HG03025 (cell line): ENCODE measurements at regions not wholly inside any gene's neighbourhood (a gene's known extent, or its start where the extent isn't known, plus 50 kb on each side); places are given as distances from the start of the nearest gene placed in this dataset.
"Not testable (repeated sequence)": the region's sequence is repeated elsewhere in the genome, so short reads cannot be mapped to it uniquely, and the experiment has no call there.

Experiments used
- ATAC-seq: cut with Tn5 transposase; IDR thresholded peaks from one replicate; pipeline ENCODE4 v1.9.1; 2021; ENCODE audit warnings: mild to moderate bottlenecking, moderate library complexity; ENCODE audit not compliant: unreplicated experiment, low FRiP score

GRCh38 chr4:66023061-66023460, 352.8 kb upstream of the EPHA5 start:
- ATAC-seq = no peak

DNA sequence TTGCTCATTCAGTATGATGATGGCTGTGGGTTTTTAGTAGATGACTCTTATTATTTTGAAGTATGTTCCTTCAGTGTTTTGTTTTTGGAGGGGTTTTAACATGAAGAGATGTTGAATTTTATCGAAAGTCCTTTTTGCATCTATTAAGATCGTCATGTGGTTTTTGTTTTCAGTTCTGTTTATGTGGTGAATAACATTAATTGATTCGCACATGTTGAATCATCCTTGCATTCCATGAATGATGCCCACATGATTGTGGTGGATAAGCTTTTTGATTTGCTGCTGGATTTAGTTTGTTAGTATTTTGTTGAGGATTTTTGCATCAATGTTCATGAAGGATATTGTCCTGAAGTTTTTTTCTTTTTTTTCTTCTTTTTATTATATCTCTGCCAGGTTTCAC, 347.4 kb upstream of the EPHA5 start:
- no peak for ATAC-seq

DNA sequence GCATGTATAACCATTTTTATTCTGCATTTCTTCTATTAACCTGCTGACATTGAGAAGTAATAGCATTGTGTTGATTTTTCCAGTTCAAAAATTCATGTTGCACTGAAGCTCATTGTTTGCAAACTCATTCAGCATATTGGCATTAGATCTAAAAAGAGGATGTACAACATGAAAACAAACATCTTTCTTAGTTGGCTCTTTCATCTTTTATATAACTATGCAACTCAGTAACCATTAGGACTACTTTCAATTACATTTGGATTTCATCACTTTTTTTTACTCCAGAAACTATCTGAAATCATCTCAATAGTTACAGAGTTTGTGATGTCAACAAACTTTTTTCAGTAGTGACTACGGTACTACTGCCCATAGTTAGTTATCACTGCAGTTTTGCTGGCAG, 346.0 kb upstream of the EPHA5 start:
- ATAC-seq = no peak

DNA sequence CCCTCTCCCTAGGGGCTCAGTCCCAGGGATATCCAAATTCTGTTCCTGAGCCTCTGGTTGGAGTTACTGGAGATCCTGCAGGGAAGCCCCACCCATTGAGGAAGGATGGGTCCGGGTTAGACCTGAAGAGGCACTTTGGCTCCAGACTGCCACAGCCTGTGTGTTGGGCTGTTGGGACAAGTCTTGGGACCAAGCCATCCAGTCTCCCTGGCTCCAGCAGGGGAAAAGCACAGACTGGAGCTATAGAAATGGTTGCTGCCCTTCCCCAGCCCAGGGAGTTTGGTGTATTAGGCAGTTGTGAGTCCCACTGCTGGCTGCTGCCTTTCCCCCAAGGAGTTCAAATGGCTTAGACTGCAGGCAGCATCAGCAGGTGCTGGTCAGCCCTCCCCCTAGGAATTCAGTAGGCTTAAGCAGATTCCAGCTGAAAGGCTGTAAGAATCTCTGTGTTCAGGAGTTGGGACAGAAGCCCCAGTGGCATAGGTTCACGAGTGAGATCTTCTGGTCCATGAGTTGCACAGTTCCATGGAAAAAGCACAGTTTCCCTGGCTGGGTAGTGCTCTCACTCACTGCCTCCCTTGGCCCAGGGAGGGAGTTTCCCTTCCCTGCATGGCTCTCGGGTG, 344.0 kb upstream of the EPHA5 start:
- no peak for ATAC-seq

GRCh38 chr4:66000510-66001117, 330.3 kb upstream of the EPHA5 start:
- no peak for ATAC-seq

DNA sequence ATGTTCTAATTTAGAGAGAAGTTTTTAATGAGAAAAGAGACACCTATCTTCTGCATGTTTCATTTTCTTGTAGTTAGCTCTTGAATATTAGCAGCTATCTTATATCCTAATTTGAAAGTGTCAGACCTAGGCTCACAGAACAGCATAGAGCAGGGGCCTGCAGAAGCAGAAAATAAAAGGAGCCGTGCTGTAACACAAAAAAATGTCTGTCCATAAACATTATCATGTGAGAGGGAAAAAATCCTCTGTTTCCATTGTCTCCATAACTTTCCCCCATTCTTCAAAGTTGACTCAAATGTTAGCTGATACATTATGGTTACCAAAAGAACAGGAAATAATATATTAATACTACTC, 329.2 kb upstream of the EPHA5 start:
- ATAC-seq = no peak

GRCh38 chr4:65998807-65999517, 328.7 kb upstream of the EPHA5 start:
- not testable (repeated sequence) for ATAC-seq

GRCh38 chr4:65983061-65983460, 312.8 kb upstream of the EPHA5 start:
- ATAC-seq = no peak

GRCh38 chr4:65976287-65976686, 306.0 kb upstream of the EPHA5 start:
- ATAC-seq = no peak

GRCh38 chr4:65973186-65973585, 302.9 kb upstream of the EPHA5 start:
- ATAC-seq = no peak

DNA sequence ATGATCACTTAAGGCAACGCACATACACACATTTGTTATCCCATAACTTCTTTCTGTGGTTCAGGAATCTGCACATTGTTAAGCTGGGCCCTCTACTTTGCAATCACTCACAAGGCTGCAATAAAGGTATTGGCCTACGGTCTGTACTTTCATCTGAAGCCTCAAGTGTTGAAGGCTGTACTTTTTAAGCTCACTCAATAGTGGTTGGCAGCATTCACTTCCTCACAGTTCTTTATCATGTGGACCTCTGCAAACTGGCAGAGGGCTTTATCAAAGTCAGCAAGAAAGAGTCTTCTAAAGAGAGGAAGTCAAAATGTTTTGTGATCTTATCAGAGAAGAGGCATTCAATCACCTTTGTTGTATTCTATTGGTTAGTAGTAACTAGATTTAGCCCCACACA, 301.4 kb upstream of the EPHA5 start:
- no peak for ATAC-seq

DNA sequence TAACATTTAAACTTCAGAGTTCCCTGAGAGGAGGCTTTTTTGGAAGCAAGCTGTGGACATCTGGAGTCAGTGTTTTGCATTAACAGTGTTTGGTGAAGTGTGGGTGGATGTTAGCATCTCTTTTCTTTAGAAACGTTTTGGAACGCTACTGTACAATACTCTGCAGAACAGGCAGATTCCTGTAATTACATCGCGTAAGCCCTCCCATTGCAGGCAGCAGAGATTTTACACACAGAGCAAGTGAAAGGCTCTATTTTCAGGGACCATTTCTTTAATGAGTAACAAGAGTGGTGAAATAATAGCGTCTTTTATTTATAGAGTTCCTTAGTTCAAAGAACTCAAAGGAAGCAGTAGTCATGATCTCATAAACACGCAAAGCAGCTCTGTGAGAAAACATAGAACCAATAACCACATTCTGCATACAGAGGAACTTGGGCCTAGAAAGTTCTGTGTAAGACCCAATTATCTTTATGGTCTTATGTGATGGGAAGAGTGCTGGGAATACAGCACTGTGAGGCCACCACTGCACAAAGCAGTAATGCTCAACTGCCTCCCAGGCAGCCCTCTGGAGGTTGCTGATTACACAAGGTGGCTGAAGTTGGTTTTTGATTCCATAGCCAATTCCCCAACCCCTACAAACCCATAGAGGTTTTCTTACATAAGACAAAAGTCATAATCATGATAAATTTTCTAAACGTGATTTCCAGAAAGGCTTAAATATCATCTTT, 298.7 kb upstream of the EPHA5 start:
- ATAC-seq = no peak

DNA sequence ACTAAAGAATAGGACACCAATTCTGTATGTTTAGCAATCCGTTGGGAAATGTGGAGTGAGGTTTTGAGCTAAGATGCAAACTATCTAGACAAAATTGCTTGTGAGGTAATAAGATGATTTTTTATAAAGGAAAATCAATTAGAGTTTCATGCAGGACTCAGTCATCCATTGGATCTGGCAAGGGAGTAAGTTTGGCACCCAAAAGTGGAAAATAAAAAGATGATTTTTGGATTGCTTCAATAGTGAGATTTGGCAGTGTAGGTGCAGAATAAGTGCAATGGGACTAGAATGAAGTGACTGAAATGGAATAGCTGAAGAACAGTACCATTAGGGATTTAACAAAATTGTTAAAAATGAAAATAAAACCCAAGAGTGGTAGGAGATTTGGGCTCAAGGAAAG, 290.5 kb upstream of the EPHA5 start:
- no peak for ATAC-seq

- no peak for ATAC-seq
Observed at GRCh38 chr4:65954416-65954815, 284.1 kb upstream of the EPHA5 start.

GRCh38 chr4:65951177-65951576, 280.9 kb upstream of the EPHA5 start:
- no peak for ATAC-seq

GRCh38 chr4:65943076-65943475, 272.8 kb upstream of the EPHA5 start:
- ATAC-seq = no peak

DNA sequence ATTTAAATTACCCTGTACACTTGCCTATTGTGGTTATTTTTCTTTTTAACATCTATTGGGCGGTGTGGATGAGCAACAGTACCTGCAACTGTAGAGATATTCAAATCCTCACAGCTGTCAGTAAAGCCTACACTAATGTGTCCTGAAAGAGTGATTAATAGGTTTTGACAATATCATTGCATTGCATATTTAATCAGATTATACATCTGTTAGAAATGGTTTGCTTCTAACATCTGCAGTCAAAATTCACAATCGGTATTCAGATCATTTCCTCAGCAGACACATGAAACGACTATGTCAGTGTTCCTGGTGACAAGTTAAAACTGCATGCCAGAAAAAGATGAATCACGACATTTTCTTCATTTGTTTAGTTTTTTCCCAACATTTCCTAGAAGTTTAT, 254.6 kb upstream of the EPHA5 start:
- ATAC-seq = no peak

- no peak for ATAC-seq
Observed at GRCh38 chr4:65923616-65924015, 253.3 kb upstream of the EPHA5 start.

GRCh38 chr4:65921180-65921579, 250.9 kb upstream of the EPHA5 start:
- no peak for ATAC-seq

DNA sequence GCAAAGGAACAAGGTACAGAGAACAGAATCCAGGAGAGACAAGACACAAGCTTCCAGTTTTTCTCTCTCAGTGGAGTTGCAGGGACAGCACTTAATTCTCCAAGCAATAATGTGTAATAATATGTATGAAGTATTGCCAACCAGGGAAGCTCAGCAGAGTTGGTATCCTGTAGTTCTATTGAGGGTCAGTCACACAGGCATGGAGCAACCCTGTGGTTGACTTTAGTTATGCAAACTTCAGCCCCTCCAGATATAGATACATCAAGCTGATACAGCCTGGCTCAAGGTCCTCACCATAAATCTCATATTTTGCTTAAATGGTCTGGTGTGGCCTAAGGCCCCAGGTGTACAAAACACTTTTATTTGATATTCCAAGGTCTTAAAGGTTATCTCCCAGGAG, 248.6 kb upstream of the EPHA5 start:
- ATAC-seq = no peak

GRCh38 chr4:65918212-65918611, 247.9 kb upstream of the EPHA5 start:
- ATAC-seq = no peak

- ATAC-seq = no peak
Observed at GRCh38 chr4:65917486-65917885, 247.2 kb upstream of the EPHA5 start.
